ENCODE measurements at regions not wholly inside any gene's neighbourhood (a gene's known extent, or its start where the extent isn't known, plus 50 kb on each side); places are given as distances from the start of the nearest gene placed in this dataset.
"Not testable (repeated sequence)": the region's sequence is repeated elsewhere in the genome, so short reads cannot be mapped to it uniquely, and the experiment has no call there.

GRCh38 chr6:99668036-99668705 lies 61.5 kb downstream of the PRDM13 start:
- DNase-seq (ENCODE audit: low spot score), result no peak

DNA sequence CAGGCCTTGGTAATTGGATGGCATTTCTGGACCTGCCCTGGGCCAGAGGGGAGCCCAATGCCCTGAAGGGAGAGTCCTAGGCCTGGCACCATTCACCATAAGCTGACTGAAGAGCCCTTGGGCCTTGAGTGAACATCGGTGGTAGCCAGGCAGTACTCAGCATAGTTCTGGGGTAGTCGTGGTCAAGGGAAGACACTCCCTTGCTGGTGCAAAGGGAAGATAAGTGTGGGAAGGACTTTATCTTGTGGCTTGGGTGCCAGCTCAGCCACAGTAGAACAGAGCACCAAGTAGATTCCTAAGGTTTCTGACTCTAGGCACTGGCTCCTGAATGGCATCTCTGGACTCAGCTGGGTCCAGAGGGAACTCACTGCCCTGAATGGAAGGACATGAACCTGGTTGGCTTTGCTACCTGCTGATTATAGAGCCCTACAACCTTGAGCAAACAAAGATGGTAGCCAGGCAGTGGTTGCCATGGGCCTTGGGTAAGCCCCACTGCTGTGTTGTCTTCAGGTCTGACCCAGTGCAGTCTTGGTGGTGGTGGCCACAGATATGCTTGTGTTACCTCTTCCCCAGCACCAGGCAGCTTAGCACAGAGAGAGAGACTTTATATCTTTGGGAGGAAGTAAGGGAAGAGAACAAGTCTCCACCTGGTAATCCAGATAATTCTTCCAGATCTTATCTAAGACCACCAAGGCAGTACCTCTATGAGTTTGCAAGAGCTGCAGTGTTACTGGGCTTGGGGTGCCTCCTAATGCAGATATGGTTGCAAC lies 83.5 kb downstream of the PRDM13 start:
- no peak for DNase-seq (ENCODE audit: low spot score)

GRCh38 chr6:99702287-99702686 lies 95.7 kb downstream of the PRDM13 start:
- DNase-seq (ENCODE audit: low spot score), result not testable (repeated sequence)

GRCh38 chr6:99709062-99709461 lies 102.4 kb downstream of the PRDM13 start:
- no peak for DNase-seq (ENCODE audit: low spot score)

GRCh38 chr6:99711302-99711701 lies 104.7 kb downstream of the PRDM13 start:
- no peak for DNase-seq (ENCODE audit: low spot score)

DNA sequence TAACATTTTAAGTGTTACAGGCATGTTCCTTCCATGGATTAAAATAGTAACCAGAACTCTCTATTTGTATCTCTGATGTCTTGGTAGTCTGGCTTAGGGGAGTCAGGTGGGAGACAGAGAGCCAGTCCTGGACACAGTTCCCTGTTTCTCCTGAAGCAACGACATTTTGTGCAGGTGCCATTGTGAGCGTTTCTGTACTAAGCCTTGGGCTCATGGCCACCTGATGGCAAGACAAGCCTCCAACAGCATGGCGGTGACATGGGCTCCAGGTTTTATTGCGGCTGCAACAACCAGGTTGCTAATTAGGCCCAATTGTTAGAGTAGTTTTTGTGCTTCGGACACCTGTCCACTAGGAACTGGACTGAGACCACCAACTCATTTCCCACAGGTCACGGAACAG lies 105.3 kb downstream of the PRDM13 start:
- no peak for DNase-seq (ENCODE audit: low spot score)

GRCh38 chr6:99712519-99712918 lies 105.9 kb downstream of the PRDM13 start:
- DNase-seq (ENCODE audit: low spot score), result no peak

- not testable (repeated sequence) for DNase-seq (ENCODE audit: low spot score)
These were observed 115.4 kb downstream of the PRDM13 start for GRCh38 chr6:99722043-99722442.

DNA sequence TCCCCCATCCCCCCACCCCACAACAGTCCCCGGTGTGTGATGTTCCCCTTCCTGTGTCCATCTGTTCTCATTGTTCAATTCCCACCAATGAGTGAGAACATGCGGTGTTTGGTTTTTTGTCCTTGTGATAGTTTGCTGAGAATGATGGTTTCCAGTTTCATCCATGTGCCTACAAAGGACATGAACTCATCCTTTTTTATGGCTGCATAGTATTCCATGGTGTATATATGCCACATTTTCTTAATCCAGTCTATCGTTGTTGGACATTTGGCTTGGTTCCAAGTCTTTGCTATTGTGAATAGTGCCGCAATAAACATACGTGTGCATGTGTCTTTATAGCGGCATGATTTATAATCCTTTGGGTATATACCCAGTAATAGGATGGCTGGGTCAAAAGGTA lies 123.6 kb downstream of the PRDM13 start:
- not testable (repeated sequence) for DNase-seq (ENCODE audit: low spot score)

- DNase-seq (ENCODE audit: low spot score), result no peak
These were observed 129.7 kb downstream of the PRDM13 start for GRCh38 chr6:99736302-99736701.

- DNase-seq (ENCODE audit: low spot score), result no peak
These were observed 132.9 kb downstream of the PRDM13 start for GRCh38 chr6:99739526-99739925.

DNA sequence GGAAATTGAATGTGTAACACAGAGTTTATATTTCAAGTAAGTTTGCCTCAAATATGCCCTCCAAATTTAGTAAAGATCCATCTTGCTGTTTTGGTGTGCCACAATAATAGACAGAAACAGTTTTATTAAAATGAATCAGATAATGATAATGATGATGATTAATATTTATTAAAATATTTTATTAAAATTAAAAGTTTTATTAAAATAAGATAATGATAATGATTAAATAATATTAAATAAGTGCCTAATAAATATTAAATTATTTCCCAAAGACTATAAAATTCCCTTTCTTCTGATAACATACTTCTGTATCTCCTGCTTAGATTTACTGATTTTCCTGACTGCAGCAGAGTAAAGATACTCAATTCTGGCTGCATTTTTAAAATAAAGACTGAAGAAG lies 134.5 kb downstream of the PRDM13 start:
- no peak for DNase-seq (ENCODE audit: low spot score)

DNA sequence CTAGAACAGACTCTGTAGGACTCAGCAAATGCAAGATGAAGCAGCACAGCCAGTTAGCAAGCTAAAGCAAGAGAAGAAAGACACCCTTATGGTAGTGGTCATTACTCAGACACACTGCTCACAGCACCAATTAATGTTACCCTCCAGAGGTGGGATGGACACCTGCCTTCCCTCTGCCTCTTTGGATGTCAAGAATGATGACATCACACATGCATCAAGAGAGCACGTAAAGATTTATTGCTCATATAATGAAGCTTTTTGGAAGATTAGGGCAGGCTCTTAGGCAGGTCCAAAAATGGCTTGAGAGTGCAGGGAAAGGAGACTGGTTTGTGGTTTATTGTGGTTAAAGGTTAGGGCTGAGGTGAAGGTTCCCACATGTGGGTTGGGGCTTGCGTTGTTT lies 137.0 kb downstream of the PRDM13 start:
- no peak for DNase-seq (ENCODE audit: low spot score)

GRCh38 chr6:99745651-99746050 lies 139.0 kb downstream of the PRDM13 start:
- no peak for DNase-seq (ENCODE audit: low spot score)

DNA sequence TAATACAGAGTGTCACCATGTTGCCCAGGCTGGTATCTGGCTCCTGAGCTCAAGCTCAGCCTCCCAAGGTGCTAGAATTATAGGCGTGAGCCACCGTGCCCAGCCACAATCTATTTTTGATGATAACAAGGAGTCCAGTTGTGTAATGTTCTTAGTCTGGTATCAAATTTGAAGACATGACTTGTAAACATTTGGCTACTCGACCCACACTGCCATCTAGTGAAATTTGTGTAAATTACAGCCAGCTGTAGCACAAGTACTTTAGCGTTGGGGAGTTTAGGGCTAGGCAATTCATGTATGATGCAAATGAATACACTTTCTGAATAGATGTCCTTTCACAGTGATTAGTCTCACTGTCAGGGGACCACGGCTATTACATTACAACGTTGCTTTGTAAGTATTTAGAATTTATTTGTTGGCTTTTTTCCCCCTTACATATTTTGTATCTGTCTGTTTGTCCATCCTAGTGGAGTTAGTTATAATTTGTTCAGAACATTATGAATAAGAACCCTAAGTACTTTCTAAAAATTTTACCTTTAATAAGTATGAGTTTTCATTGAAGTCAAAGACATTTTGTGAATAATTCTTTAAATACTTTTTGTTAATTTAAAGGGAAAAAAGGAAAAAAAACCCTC lies 139.7 kb downstream of the PRDM13 start:
- DNase-seq (ENCODE audit: low spot score), result no peak

DNA sequence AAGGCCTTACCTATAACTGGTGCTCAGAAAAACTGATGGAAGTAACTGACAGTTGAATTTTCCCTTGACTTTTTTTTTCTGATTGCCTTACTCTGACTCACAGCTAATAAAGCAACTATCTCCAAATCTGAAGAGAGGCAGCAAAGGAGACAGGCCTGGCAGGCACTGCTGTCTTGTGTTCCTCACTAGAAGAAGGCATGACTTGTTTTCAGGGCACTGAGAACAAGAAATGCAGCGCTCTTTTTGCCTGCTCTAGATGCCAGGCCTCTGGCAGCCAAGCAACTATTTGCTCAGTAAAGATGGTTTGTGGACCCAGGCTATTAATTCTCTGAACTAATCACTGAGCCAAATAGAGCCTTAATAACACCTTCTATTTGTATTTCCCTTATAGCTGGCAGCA lies 155.1 kb downstream of the PRDM13 start:
- DNase-seq (ENCODE audit: low spot score), result no peak

DNA sequence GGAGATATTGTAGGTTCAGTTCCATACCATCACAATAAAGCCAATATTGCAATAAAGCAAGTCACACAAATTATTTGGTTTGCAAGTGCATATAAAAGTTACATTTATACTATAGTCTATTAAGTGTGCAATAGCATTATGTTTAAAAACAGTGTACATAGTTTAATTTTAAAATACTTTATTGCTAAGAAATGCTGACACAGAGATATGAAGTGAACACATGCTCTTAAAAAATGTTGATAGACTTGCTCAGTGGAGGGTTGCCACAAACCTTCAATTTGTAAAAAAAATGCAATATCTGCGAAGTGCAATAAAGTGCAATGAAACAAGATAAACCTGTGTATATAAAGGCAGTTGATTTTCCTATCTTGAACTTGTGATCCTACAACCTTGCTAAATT lies 161.5 kb downstream of the PRDM13 start:
- DNase-seq (ENCODE audit: low spot score), result no peak

DNA sequence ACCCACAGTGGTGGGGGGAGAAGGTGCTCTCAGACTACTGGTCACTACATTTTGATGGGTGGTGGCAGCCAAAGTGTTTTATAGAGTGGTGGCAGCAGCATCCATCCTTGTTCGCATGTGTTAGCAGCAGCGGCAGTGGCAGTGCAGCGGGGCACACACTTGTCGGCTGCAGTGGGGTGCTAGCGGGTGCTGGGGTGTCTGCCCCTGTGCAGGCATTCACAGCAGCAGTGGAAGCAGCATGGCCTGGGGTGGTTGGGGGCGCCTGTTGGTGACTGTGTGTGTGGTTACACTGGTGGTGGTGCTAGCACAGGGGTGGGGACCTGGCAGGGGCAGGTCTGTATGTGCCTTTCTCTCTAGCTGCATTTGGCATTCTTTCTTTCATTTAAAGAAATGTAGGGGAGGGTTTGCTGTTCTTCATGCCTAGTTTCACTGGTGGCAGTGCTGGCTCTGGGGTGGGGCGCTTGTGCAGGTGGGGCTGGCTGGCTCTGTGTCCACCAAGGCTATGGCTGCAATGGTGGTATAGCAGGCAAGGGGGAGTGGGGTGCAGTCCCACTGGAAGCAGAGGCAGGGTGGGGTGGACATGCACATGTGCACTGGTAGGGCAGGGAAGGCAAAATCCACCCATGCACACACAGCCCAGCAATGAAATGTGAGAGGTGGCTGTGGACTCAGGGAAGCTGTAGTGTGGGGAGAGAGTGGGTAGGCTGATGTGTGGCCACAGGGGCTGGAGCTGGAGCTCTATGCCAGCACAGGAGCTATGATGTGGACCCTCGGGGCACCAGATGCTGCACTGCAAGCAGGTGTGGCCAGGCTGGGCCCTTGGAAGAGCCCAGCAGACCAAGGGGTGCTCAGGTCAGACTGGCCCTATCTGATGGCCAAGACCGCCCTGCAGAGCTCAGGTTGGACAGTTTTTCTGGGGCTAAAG lies 173.3 kb downstream of the PRDM13 start:
- DNase-seq (ENCODE audit: low spot score), result no peak

- no peak for DNase-seq (ENCODE audit: low spot score)
These were observed 173.9 kb downstream of the PRDM13 start for GRCh38 chr6:99780556-99780885.

- DNase-seq (ENCODE audit: low spot score), result no peak
These were observed 183.1 kb downstream of the PRDM13 start for GRCh38 chr6:99789767-99790166.

DNA sequence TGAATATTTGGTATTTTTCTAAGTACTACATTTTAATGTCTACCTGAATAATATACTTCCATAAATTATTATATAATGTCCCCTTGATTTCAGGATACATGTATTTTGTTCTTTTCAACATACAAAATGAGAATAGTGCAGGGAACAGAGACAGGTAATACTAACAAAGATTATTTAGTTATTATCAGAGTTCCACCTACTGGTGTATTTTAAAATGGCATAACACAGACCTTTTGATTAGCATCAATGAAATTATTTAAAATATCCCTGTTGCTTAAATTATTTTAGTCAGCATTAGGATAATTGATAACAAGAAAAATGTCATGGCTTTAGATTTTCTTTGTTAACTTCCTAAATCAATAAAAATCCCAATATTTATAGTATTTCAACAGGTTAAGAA lies 184.0 kb downstream of the PRDM13 start:
- no peak for DNase-seq (ENCODE audit: low spot score)

DNA sequence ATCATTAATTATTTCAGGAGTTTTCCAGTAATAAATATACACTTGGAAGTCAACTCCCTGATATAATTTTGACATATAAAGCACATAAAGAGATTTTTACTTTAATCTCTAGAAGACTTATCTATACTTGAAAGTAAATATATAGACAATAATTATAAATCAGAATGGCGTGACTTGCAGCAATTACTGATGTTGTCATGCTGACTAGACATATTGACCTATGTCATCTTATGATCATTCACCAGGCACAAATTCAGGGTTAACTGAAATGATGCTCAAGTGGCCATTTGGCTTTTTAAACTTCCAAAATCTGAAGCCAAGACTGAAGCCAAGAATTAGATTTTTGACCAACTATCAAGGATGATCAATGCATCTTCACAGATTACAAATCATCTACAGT lies 192.2 kb downstream of the MCHR2 start:
- DNase-seq (ENCODE audit: low spot score), result no peak
